H1 (cell line): ENCODE measurements at regions not wholly inside any gene's neighbourhood (a gene's known extent, or its start where the extent isn't known, plus 50 kb on each side); places are given as distances from the start of the nearest gene placed in this dataset.

Experiments used
- CTCF ChIA-PET: fragments of 300-600 bp; sonication (Branson Sonifier 250); formaldehyde crosslinking; loops from one replicate; lab custom pipeline; 2021; ENCODE audit not compliant: partially characterized antibody; lab: Charles Lee
- POLR2A ChIA-PET: fragments of 300-600 bp; sonication (Branson Sonifier 250); formaldehyde crosslinking; loops from one replicate; lab custom pipeline; 2021; ENCODE audit warnings: inconsistent platforms; ENCODE audit not compliant: partially characterized antibody; lab: Charles Lee
- DNase-seq, 2 experiments: peaks; one replicate each; pipeline versions ENCODE4 v3.0.0 to v3.0.0-alpha.2; 2010 to 2022; ENCODE audit warnings: low spot score in 2 of 2, low read depth in 1 of 2, mixed read lengths in 1 of 2
- FAIRE-seq: peaks from 2 replicates; lab custom pipeline; 2011; peaks lifted over from hg19 to GRCh38; lab: Jason Lieb, UNC
- H2AFZ ChIP-seq: 2 replicates; pipeline ENCODE4 v1.8.1; 2012; ENCODE audit warnings: low read length, inconsistent platforms
- H2AK5ac ChIP-seq: 2 replicates; pipeline ENCODE4 v1.6.1; 2013; ENCODE audit warnings: low read depth, low read length
- H2BK120ac ChIP-seq: replicated peaks from 2 replicates; pipeline ENCODE3; 2013; ENCODE audit warnings: low read depth, low read length, inconsistent platforms
- H2BK12ac ChIP-seq: 2 replicates; pipeline ENCODE4 v1.6.1; 2013; ENCODE audit warnings: low read depth, low read length
- H2BK15ac ChIP-seq: 2 replicates; pipeline ENCODE4 v1.6.1; 2013; ENCODE audit warnings: low read length
- H2BK20ac ChIP-seq: 2 replicates; pipeline ENCODE4 v1.6.1; 2013; ENCODE audit warnings: low read length
- H2BK5ac ChIP-seq: 2 replicates; pipeline ENCODE4 v1.6.1; 2013; ENCODE audit warnings: low read depth, low read length
- H3K14ac ChIP-seq: 2 replicates; pipeline ENCODE4 v1.6.1; 2013; ENCODE audit warnings: inconsistent platforms; ENCODE audit not compliant: insufficient read length
- H3K18ac ChIP-seq: 2 replicates; pipeline ENCODE4 v1.6.1; 2013; ENCODE audit warnings: low read length; ENCODE audit errors: extremely low read depth
- H3K23ac ChIP-seq: 2 replicates; pipeline ENCODE4 v1.6.1; 2013; ENCODE audit warnings: inconsistent platforms; ENCODE audit not compliant: insufficient read length
- H3K23me2 ChIP-seq: 2 replicates; pipeline ENCODE4 v1.6.1; 2013; ENCODE audit warnings: low read depth, low read length
- H3K27ac ChIP-seq: 2 replicates; pipeline ENCODE4 v1.6.1; 2011; ENCODE audit warnings: low read depth, low read length, inconsistent platforms
- H3K27me3 ChIP-seq, 4 experiments: replicated peaks in 1 of 4; 1 replicate in 1 of 4; 2 replicates in 3 of 4; pipeline versions ENCODE4 v1.6.1 to v1.8.1; 2011 to 2013; ENCODE audit warnings: low read length in 3 of 4, mild to moderate bottlenecking in 3 of 4, inconsistent platforms in 2 of 4, mixed read lengths in 2 of 4, moderate library complexity in 1 of 4; ENCODE audit not compliant: control insufficient read depth in 3 of 4, insufficient read depth in 3 of 4; ENCODE audit errors: extremely low read depth in 1 of 4
- H3K36me3 ChIP-seq, 4 experiments: 2 replicates each; pipeline versions ENCODE4 v1.6.1 to v1.8.1; 2011 to 2013; ENCODE audit warnings: mild to moderate bottlenecking in 4 of 4, low read length in 3 of 4, moderate library complexity in 2 of 4, control low read depth in 1 of 4, inconsistent platforms in 1 of 4; ENCODE audit not compliant: insufficient read depth in 4 of 4, control insufficient read depth in 2 of 4
- H3K4ac ChIP-seq: replicated peaks from 2 replicates; pipeline ENCODE3; 2013; ENCODE audit warnings: low read length, low read depth, mixed read lengths, inconsistent platforms; ENCODE audit not compliant: insufficient read length
- H3K4me1 ChIP-seq, 4 experiments: replicated peaks in 1 of 4; 1 replicate in 1 of 4; 2 replicates in 3 of 4; pipeline versions ENCODE4 v1.6.1 to v1.8.1; 2011 to 2013; ENCODE audit warnings: low read length in 3 of 4, inconsistent platforms in 2 of 4, mixed read lengths in 1 of 4; ENCODE audit not compliant: insufficient read depth in 4 of 4, control insufficient read depth in 3 of 4
- H3K4me2 ChIP-seq, 2 experiments: 2 replicates each; pipeline versions ENCODE4 v1.6.1 to v1.8.1; 2011 to 2013; ENCODE audit warnings: low read depth in 2 of 2, low read length in 2 of 2, control low read depth in 1 of 2, inconsistent platforms in 1 of 2, mild to moderate bottlenecking in 1 of 2; ENCODE audit not compliant: insufficient read depth in 1 of 2
- H3K4me3 ChIP-seq, 4 experiments: fragments of 200-600, 300-600 bp in 1 of 4; sonication (generic), shearing (Covaris generic), sonication (Bioruptor Twin) in 1 of 4; 2 replicates each; pipeline versions ENCODE4 v1.5.1 to v1.8.1; 2011 to 2016; ENCODE audit warnings: low read length in 4 of 4, low read depth in 3 of 4, control low read depth in 2 of 4, inconsistent platforms in 2 of 4, mild to moderate bottlenecking in 2 of 4, mixed read lengths in 1 of 4, moderate library complexity in 1 of 4; ENCODE audit not compliant: insufficient read depth in 2 of 4; ENCODE audit errors: extremely low read depth in 1 of 4
- H3K56ac ChIP-seq: replicated peaks from 2 replicates; pipeline ENCODE3; 2013; ENCODE audit warnings: low read depth, mild to moderate bottlenecking, mixed read lengths, low read length, inconsistent platforms; ENCODE audit not compliant: insufficient read length
- H3K79me1 ChIP-seq: 2 replicates; pipeline ENCODE4 v1.6.1; 2013; ENCODE audit warnings: low read depth, low read length, control low read depth
- H3K79me2 ChIP-seq, 2 experiments: 2 replicates each; pipeline versions ENCODE4 v1.6.1 to v1.8.1; 2012 to 2013; ENCODE audit warnings: low read length in 2 of 2, mild to moderate bottlenecking in 2 of 2, inconsistent platforms in 1 of 2; ENCODE audit not compliant: insufficient read depth in 2 of 2, control insufficient read depth in 1 of 2
- H3K9ac ChIP-seq, 4 experiments: replicated peaks in 1 of 4; 1 replicate in 1 of 4; 2 replicates in 3 of 4; pipeline versions ENCODE4 v1.6.1 to v1.8.1; 2011 to 2013; ENCODE audit warnings: low read depth in 3 of 4, low read length in 3 of 4, control low read depth in 2 of 4, mild to moderate bottlenecking in 2 of 4, moderate library complexity in 2 of 4, inconsistent platforms in 1 of 4; ENCODE audit errors: extremely low read depth in 1 of 4
- H3K9me3 ChIP-seq, 2 experiments: 2 replicates each; pipeline versions ENCODE4 v1.6.1 to v1.8.1; 2012 to 2013; ENCODE audit warnings: mild to moderate bottlenecking in 2 of 2, moderate library complexity in 2 of 2, control low read depth in 1 of 2, inconsistent platforms in 1 of 2, low read depth in 1 of 2, low read length in 1 of 2, mixed read lengths in 1 of 2; ENCODE audit not compliant: insufficient read depth in 2 of 2
- H4K20me1 ChIP-seq, 2 experiments: replicated peaks in 1 of 2; 2 replicates each; pipeline versions ENCODE3 to v1.8.1; 2011 to 2013; ENCODE audit warnings: inconsistent platforms in 2 of 2, low read length in 2 of 2, mild to moderate bottlenecking in 1 of 2; ENCODE audit not compliant: insufficient read depth in 2 of 2, control insufficient read depth in 1 of 2
- H4K5ac ChIP-seq: 2 replicates; pipeline ENCODE4 v1.6.1; 2013; ENCODE audit warnings: low read length, low read depth, mixed read lengths, inconsistent platforms; ENCODE audit not compliant: insufficient read length
- H4K8ac ChIP-seq: 2 replicates; pipeline ENCODE4 v1.8.0; 2013; ENCODE audit warnings: mild to moderate bottlenecking, moderate library complexity, low read length, inconsistent platforms; ENCODE audit not compliant: insufficient read depth; ENCODE audit errors: extremely low read depth
- H4K91ac ChIP-seq: replicated peaks from 2 replicates; pipeline ENCODE3; 2013; ENCODE audit warnings: low read length, mixed read lengths, inconsistent platforms; ENCODE audit not compliant: insufficient read length
- WGBS, 2 experiments: shearing (Covaris generic) in 1 of 2; methylation state at CpG; one replicate each; pipeline versions ENCODE4 v1.1.6 to v1.1.7; 2013 to 2015; ENCODE audit warnings: low lambda C conversion rate in 2 of 2, mixed read lengths in 2 of 2, inconsistent platforms in 1 of 2, low coverage in 1 of 2, missing lambda C conversion rate in 1 of 2; ENCODE audit not compliant: insufficient replicate concordance in 2 of 2, insufficient coverage in 1 of 2, insufficient read length in 1 of 2; ENCODE audit errors: extremely low coverage in 1 of 2, missing lambda C conversion rate in 1 of 2; 5-methylcytosine and 5-hydroxymethylcytosine counted together
- TF ChIP-seq, protein P1 (sequence below): IDR thresholded peaks from 2 replicates; pipeline ENCODE4 v1.6.1; 2011; ENCODE audit warnings: low read depth, mild to moderate bottlenecking, low read length; ENCODE audit not compliant: insufficient read depth

DNA sequence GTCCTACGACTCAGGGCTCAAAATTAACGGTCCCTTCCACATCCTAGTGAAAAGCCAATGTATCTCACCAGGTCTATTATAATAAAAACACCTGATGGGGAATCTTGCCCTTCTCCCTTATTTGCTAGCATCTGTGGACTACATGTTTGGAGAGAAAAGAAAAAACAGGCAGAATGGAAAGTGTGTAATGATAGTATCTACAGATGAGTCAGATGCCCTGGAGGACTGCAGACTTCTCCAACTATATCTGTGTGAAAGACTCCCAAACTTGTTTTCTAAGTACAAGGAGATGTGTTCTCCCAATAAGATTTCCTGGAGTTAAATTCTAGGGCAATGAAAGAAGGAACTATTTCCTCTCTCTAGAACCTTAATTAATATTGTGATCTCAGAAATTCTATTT is 66.0 kb downstream of the FOXB2 start:
- CTCF ChIA-PET = no interaction called here
- WGBS, 2 experiments = 81% methylated on average over 2 of the region's 2 CpGs; no CpG with 5 or more reads in 1 of the 2 experiments
- Histone ChIP-seq H2BK20ac (no peak overlapping the region), H2AFZ (no peak overlapping the region), H3K36me3 (no peaks in the 10 kb centered on the region), H3K27ac (no peak overlapping the region), H3K4me1 (peaks cover 0 to 13% (median 7%) of the 10 kb centered on the region in 4 experiments; a peak in 4 of 7 replicates), H2BK120ac (no peak overlapping the region), H2BK12ac (no peak overlapping the region), H3K23ac (no peak overlapping the region), H3K14ac (no peak overlapping the region), H3K27me3 (peaks cover 1 to 40% (median 32%) of the 10 kb centered on the region in 4 experiments), H2AK5ac (no peak overlapping the region), H4K20me1 (no peaks in the 10 kb centered on the region), H3K4me3 (no peak overlapping the region), H3K23me2 (no peaks in the 10 kb centered on the region), H4K91ac (no peak overlapping the region), H4K5ac (no peak overlapping the region), H3K18ac (no peak overlapping the region), H3K79me2 (no peaks in the 10 kb centered on the region), H3K4ac (no peak overlapping the region), H2BK15ac (no peak overlapping the region), H3K9ac (no peak overlapping the region), H3K56ac (no peak overlapping the region), H3K9me3 (no peaks in the 10 kb centered on the region), H3K4me2 (no peak overlapping the region), H4K8ac (no peak overlapping the region), H2BK5ac (no peak overlapping the region), H3K79me1 (no peaks in the 10 kb centered on the region)
- TF ChIP-seq, protein P1, sequence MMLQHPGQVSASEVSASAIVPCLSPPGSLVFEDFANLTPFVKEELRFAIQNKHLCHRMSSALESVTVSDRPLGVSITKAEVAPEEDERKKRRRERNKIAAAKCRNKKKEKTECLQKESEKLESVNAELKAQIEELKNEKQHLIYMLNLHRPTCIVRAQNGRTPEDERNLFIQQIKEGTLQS = no peak
- DNase-seq (no peak), FAIRE-seq (no peak)
- POLR2A ChIA-PET = no interaction called here
